H1 (cell line): ENCODE measurements at regions not wholly inside any gene's neighbourhood (a gene's known extent, or its start where the extent isn't known, plus 50 kb on each side); places are given as distances from the start of the nearest gene placed in this dataset.

Source experiments
- POU5F1 ChIP-seq: IDR thresholded peaks from 2 replicates; pipeline ENCODE4 v1.6.1; 2011; ENCODE audit warnings: low read depth, mild to moderate bottlenecking, low read length, moderate library complexity
- SAP30 ChIP-seq: fragments of 300-600 bp; sonication (generic); IDR thresholded peaks from 2 replicates; pipeline ENCODE4 v1.7.1; 2012; ENCODE audit warnings: low read length, moderate library complexity, mild to moderate bottlenecking, inconsistent platforms; ENCODE audit not compliant: insufficient read depth, insufficient replicate concordance
- TCF12 ChIP-seq: IDR thresholded peaks from 2 replicates; pipeline ENCODE4 v1.6.1; 2011; ENCODE audit warnings: low read depth, mild to moderate bottlenecking, low read length

- TF ChIP-seq SAP30 (no peak), POU5F1 (no peak), TCF12 (no peak)
These were observed 71.3 kb upstream of the OLFM1 start (continued) for GRCh38 chr9:135016037-135016640.
